ENCODE measurements at regions not wholly inside any gene's neighbourhood (a gene's known extent, or its start where the extent isn't known, plus 50 kb on each side); places are given as distances from the start of the nearest gene placed in this dataset.

- TF ChIP-seq CTCF (IDR thresholded peaks at IDR 0.05; ENCODE audit: insufficient read depth, missing control alignments) = no peak
- FAIRE-seq (no peak), DNase-seq (ENCODE audit: insufficient read length, low spot score) (no peak)
Measured at GRCh38 chr1:38528623-38529022, 330.9 kb downstream of the RRAGC start.

GRCh38 chr1:38527373-38527966 is 332.1 kb downstream of the RRAGC start:
- TF ChIP-seq CTCF (IDR thresholded peaks at IDR 0.05; ENCODE audit: insufficient read depth, missing control alignments) = no peak
- DNase-seq (ENCODE audit: insufficient read length, low spot score) = no peak
- no peak for FAIRE-seq

- no peak for FAIRE-seq
- TF ChIP-seq CTCF (IDR thresholded peaks at IDR 0.05; ENCODE audit: insufficient read depth, missing control alignments) = no peak
- no peak for DNase-seq (ENCODE audit: insufficient read length, low spot score)
Measured at GRCh38 chr1:38526046-38526445, 333.5 kb downstream of the RRAGC start.

- TF ChIP-seq CTCF (IDR thresholded peaks at IDR 0.05; ENCODE audit: insufficient read depth, missing control alignments) = no peak
- FAIRE-seq (no peak), DNase-seq (ENCODE audit: insufficient read length, low spot score) (no peak)
Measured at GRCh38 chr1:38525343-38526043, 334.1 kb downstream of the RRAGC start.

GRCh38 chr1:38524025-38524641 is 335.4 kb downstream of the RRAGC start:
- no peak for DNase-seq (ENCODE audit: insufficient read length, low spot score)
- no peak for TF ChIP-seq CTCF (IDR thresholded peaks at IDR 0.05; ENCODE audit: insufficient read depth, missing control alignments)
- no peak for FAIRE-seq

GRCh38 chr1:38523568-38523939 is 336.0 kb downstream of the RRAGC start:
- TF ChIP-seq CTCF (IDR thresholded peaks at IDR 0.05; ENCODE audit: insufficient read depth, missing control alignments) = no peak
- DNase-seq (ENCODE audit: insufficient read length, low spot score) = no peak
- FAIRE-seq = no peak

Data from D721Med (cell line).